ENCODE measurements at regions not wholly inside any gene's neighbourhood (a gene's known extent, or its start where the extent isn't known, plus 50 kb on each side); places are given as distances from the start of the nearest gene placed in this dataset.
A peak's percentile ranks its signal among the peaks of the same experiment; 100 is the strongest.

GRCh38 chrX:40174001-40174853 is 76.5 kb upstream of the BCOR start:
- WGBS (ENCODE audit: insufficient coverage) = 15% methylated on average over 28 of the region's 41 CpGs
- Histone ChIP-seq H3K4me3 (ENCODE audit: low read depth, low read length) (peak overlapping the region; percentile 53), H3K9me3 (ENCODE audit: control insufficient read depth, insufficient read depth, low read length) (no peaks in the 10 kb centered on the region), H3K27me3 (ENCODE audit: control insufficient read depth, insufficient read depth, low read length) (peaks cover 57% of the 10 kb centered on the region), H3K27ac (ENCODE audit: low read depth, low read length) (peak overlapping the region; percentile 76), H3K4me1 (ENCODE audit: control insufficient read depth, insufficient read depth, low read length) (peaks cover 59% of the 10 kb centered on the region), H3K36me3 (ENCODE audit: control insufficient read depth, insufficient read depth, low read length) (no peaks in the 10 kb centered on the region)
- peak in 2 of 6 donors; percentile 59 to 60 for DNase-seq (ENCODE audit: low read depth in 4 of 6, low spot score in 6 of 6)

DNA sequence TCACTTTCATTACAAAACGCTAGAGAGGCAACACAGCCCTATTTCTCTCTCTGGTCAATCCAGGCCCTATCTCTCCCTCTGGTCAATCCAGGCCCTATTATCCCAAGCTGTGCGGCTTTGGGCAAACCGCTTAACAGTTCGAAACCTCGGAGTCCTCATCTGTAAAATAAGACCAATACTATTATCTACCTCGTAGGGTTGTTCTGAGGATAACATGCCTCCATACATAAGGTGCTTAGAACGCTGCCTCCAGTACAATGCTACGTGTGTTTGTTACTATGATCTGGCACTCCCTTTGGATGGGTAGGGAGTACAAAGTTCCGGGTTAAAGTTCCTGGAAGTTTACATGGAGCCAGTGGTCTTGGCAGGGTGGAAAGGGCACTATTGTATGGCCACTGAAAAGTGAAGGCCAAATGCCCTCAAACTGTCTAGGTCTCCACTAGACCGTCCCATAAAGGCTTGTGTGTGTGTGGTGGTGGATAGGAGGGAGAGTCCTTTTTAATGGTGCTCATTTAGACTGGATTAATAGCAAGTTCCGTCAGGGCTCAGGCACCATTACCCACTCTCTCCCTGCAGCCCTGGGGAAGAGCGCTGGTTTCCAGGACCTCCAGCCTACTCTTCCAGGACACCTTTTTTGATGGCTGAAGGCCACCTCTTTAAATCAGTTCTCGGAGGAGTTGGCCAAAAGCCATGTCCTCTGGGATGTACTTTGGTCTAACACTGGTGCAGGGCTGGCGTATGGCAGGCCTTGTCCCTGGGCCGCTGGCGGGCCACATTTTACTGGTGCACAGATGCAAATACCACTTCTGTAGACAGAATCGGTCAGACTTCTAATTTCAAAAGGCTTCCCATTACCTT is 75.6 kb upstream of the BCOR start:
- Histone ChIP-seq H3K4me3 (ENCODE audit: low read depth, low read length) (no peak overlapping the region), H3K9me3 (ENCODE audit: control insufficient read depth, insufficient read depth, low read length) (no peaks in the 10 kb centered on the region), H3K27me3 (ENCODE audit: control insufficient read depth, insufficient read depth, low read length) (peaks cover 62% of the 10 kb centered on the region), H3K27ac (ENCODE audit: low read depth, low read length) (no peak overlapping the region), H3K4me1 (ENCODE audit: control insufficient read depth, insufficient read depth, low read length) (peaks cover 61% of the 10 kb centered on the region), H3K36me3 (ENCODE audit: control insufficient read depth, insufficient read depth, low read length) (no peaks in the 10 kb centered on the region)
- 43% methylated on average over 9 of the region's 17 CpGs for WGBS (ENCODE audit: insufficient coverage)
- peak in 1 of 6 donors; percentile 15 for DNase-seq (ENCODE audit: low read depth in 4 of 6, low spot score in 6 of 6)

- no peaks in the 10 kb centered on the region for H3K9me3 ChIP-seq (ENCODE audit: control insufficient read depth, insufficient read depth, low read length)
- DNase-seq (ENCODE audit: low read depth in 4 of 6, low spot score in 6 of 6) = peak in 2 of 6 donors; percentile 62 to 70
- H3K27me3 ChIP-seq (ENCODE audit: control insufficient read depth, insufficient read depth, low read length) = peaks cover 70% of the 10 kb centered on the region
- H3K27ac ChIP-seq (ENCODE audit: low read depth, low read length) = peak overlapping the region; percentile 78
- peak overlapping the region; percentile 46 for H3K4me3 ChIP-seq (ENCODE audit: low read depth, low read length)
- H3K4me1 ChIP-seq (ENCODE audit: control insufficient read depth, insufficient read depth, low read length) = peaks cover 69% of the 10 kb centered on the region
- 8% methylated on average over 60 of the region's 60 CpGs for WGBS (ENCODE audit: insufficient coverage)
- H3K36me3 ChIP-seq (ENCODE audit: control insufficient read depth, insufficient read depth, low read length) = no peaks in the 10 kb centered on the region
Observed at GRCh38 chrX:40172401-40173142, 74.8 kb upstream of the BCOR start.

DNA sequence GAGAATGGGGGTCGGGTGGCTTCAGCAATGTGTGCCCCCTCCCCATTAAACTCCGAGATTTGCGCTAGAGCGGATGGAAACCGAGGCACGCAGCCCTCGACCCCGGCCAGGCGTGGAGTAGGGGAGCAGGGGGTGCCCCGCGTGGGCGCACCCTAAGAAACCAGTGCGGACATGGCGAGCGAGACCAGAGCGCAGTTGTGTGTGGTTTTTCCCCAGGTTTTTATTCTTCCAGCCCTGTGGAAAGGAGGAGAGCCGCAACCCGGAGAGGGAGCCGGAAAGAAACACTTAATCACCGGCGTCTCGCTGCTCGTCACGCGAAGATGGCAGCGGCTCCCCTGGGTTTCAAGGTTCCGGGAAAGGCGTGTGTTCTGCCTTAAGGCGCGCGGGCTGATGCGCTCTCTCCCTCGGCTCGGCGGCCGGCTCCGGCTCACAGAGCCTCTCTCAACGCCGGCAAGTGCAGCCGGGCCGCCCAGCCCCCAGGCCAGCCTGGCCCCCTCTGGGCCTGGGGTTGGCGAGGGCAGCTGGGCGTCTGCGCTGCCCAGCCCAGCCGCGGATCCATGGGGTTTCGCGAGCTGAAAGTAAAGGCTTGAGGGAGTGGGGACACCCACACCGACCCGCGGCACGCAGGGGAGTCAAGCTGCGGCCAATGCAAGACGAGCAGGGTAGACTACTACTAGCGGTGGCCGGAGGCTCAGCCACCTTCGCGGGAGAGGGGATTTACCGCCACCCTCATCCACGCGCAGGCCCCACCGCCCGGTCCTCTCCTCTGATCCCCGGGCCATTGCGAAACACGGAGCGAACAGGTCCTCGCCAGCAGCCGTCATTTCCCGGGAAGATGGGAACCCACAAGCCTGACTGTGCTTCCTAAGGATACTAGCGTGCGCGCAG is 74.0 kb upstream of the BCOR start:
- H3K9me3 ChIP-seq (ENCODE audit: control insufficient read depth, insufficient read depth, low read length) = no peaks in the 10 kb centered on the region
- H3K27me3 ChIP-seq (ENCODE audit: control insufficient read depth, insufficient read depth, low read length) = peaks cover 78% of the 10 kb centered on the region
- peaks cover 71% of the 10 kb centered on the region for H3K4me1 ChIP-seq (ENCODE audit: control insufficient read depth, insufficient read depth, low read length)
- 6% methylated on average over 72 of the region's 73 CpGs for WGBS (ENCODE audit: insufficient coverage)
- peak in 2 of 6 donors; percentile 57 to 70 for DNase-seq (ENCODE audit: low read depth in 4 of 6, low spot score in 6 of 6)
- peak overlapping the region; percentile 46 for H3K4me3 ChIP-seq (ENCODE audit: low read depth, low read length)
- peak overlapping the region; percentile 78 for H3K27ac ChIP-seq (ENCODE audit: low read depth, low read length)
- H3K36me3 ChIP-seq (ENCODE audit: control insufficient read depth, insufficient read depth, low read length) = no peaks in the 10 kb centered on the region

- whole genome bisulfite sequencing (ENCODE audit: insufficient coverage) = 6% methylated on average over 8 of the region's 17 CpGs
- peaks cover 82% of the 10 kb centered on the region for H3K27me3 ChIP-seq (ENCODE audit: control insufficient read depth, insufficient read depth, low read length)
- H3K9me3 ChIP-seq (ENCODE audit: control insufficient read depth, insufficient read depth, low read length) = no peaks in the 10 kb centered on the region
- peak overlapping the region; percentile 78 for H3K27ac ChIP-seq (ENCODE audit: low read depth, low read length)
- no peaks in the 10 kb centered on the region for H3K36me3 ChIP-seq (ENCODE audit: control insufficient read depth, insufficient read depth, low read length)
- peak in 2 of 6 donors; percentile 38 to 53 for DNase-seq (ENCODE audit: low read depth in 4 of 6, low spot score in 6 of 6)
- H3K4me3 ChIP-seq (ENCODE audit: low read depth, low read length) = peak overlapping the region; percentile 46
- peaks cover 73% of the 10 kb centered on the region for H3K4me1 ChIP-seq (ENCODE audit: control insufficient read depth, insufficient read depth, low read length)
Observed at GRCh38 chrX:40170830-40171512, 73.2 kb upstream of the BCOR start.

GRCh38 chrX:40169193-40170101 is 71.7 kb upstream of the BCOR start:
- H3K4me3 ChIP-seq (ENCODE audit: low read depth, low read length) = no peak overlapping the region
- H3K27ac ChIP-seq (ENCODE audit: low read depth, low read length) = peak overlapping the region; percentile 3
- peaks cover 82% of the 10 kb centered on the region for H3K27me3 ChIP-seq (ENCODE audit: control insufficient read depth, insufficient read depth, low read length)
- H3K36me3 ChIP-seq (ENCODE audit: control insufficient read depth, insufficient read depth, low read length) = no peaks in the 10 kb centered on the region
- peak in 2 of 6 donors; percentile 74 to 85 for DNase-seq (ENCODE audit: low read depth in 4 of 6, low spot score in 6 of 6)
- peaks cover 61% of the 10 kb centered on the region for H3K4me1 ChIP-seq (ENCODE audit: control insufficient read depth, insufficient read depth, low read length)
- 22% methylated on average over 39 of the region's 44 CpGs for WGBS (ENCODE audit: insufficient coverage)
- no peaks in the 10 kb centered on the region for H3K9me3 ChIP-seq (ENCODE audit: control insufficient read depth, insufficient read depth, low read length)

GRCh38 chrX:40168480-40169011 is 70.8 kb upstream of the BCOR start:
- no peaks in the 10 kb centered on the region for H3K36me3 ChIP-seq (ENCODE audit: control insufficient read depth, insufficient read depth, low read length)
- no peaks in the 10 kb centered on the region for H3K9me3 ChIP-seq (ENCODE audit: control insufficient read depth, insufficient read depth, low read length)
- peaks cover 52% of the 10 kb centered on the region for H3K4me1 ChIP-seq (ENCODE audit: control insufficient read depth, insufficient read depth, low read length)

More at GRCh38 chrX:40168480-40169011, 70.8 kb upstream of the BCOR start:
- no peak overlapping the region for H3K27ac ChIP-seq (ENCODE audit: low read depth, low read length)
- 23% methylated on average over 38 of the region's 39 CpGs for WGBS (ENCODE audit: insufficient coverage)
- peak overlapping the region; percentile 38 for H3K4me3 ChIP-seq (ENCODE audit: low read depth, low read length)
- H3K27me3 ChIP-seq (ENCODE audit: control insufficient read depth, insufficient read depth, low read length) = peaks cover 73% of the 10 kb centered on the region
- DNase-seq (ENCODE audit: low read depth in 4 of 6, low spot score in 6 of 6) = peak in 1 of 6 donors; percentile 47

All from spinal cord (tissue), 9 donors.